ENCODE measurements at regions not wholly inside any gene's neighbourhood (a gene's known extent, or its start where the extent isn't known, plus 50 kb on each side); places are given as distances from the start of the nearest gene placed in this dataset.

DNA sequence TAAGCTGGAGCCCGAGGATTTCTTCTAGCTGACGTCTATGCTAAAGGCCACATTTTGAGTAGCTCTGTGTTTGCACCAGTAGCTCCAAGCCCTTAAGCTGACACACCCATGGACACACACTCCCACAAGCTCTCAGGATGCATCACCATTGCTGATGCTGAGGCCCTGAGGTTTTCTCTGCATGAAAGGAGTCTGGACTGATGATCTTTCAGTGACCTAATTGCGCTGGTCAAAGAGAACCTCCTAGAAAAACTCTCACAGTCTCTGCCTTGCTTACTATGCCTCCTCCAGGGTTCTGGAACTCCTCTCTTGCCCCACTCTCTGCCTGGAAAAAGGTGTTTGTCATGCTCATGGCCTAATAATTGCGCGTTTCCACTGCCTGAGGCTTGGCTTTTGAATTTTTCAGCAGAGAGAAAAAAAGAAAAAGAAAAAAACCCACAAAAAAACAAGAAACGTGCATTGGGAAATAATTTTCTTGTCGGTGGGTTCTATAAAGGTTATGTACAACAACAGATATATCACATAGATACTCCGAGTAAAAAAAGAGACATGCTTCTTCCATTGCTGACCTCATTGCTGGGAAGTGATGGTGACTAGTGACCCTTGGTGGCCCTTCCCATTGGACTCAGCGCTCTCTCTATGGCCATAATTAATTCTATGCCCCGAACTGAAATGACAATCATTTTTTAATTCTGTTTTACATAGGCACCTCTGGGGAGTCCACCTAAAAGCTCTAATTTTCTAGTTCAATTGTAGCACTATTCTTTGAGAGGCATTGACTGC lies 297.0 kb downstream of the TDRD15 start:
- CTCF ChIA-PET = interaction anchor here (1.6 to 2.0 kb wide), 5 partner anchors 17 to 360 kb away, joined by 4 to 10 read pairs (median 5); no protein-coding TSS in a partner anchor
- H3K27me3 Mint-ChIP-seq (ENCODE audit: low read depth) = no peaks in the 10 kb centered on the region
- no peak for DNase-seq (ENCODE audit: low spot score)

DNA sequence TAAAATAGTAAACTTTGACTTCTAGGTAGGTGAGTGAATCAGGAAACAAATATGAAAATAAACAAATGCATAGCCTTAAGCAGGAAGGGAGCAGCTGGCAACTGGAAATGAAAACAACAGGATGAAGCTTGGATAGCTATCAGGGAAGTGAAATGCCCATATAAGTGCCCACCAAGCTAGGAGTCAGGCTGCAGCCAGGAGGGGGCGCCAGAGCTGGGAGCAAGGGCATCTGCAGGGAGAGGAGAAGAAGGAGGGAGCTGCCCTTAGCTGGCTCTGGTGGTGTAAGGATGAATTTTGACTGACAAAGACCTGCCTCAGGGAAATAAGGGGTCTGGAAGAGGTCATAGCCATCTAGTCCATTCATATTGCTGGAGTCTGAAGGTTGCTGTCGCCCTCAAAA lies 298.3 kb downstream of the TDRD15 start:
- TF ChIP-seq ZNF121 (CRISPR knock-in tag; IDR thresholded peaks at IDR 0.05) = no peak
- no peak for TF ChIP-seq NR2C2 (CRISPR knock-in tag; IDR thresholded peaks at IDR 0.05)
- TF ChIP-seq, protein P1, sequence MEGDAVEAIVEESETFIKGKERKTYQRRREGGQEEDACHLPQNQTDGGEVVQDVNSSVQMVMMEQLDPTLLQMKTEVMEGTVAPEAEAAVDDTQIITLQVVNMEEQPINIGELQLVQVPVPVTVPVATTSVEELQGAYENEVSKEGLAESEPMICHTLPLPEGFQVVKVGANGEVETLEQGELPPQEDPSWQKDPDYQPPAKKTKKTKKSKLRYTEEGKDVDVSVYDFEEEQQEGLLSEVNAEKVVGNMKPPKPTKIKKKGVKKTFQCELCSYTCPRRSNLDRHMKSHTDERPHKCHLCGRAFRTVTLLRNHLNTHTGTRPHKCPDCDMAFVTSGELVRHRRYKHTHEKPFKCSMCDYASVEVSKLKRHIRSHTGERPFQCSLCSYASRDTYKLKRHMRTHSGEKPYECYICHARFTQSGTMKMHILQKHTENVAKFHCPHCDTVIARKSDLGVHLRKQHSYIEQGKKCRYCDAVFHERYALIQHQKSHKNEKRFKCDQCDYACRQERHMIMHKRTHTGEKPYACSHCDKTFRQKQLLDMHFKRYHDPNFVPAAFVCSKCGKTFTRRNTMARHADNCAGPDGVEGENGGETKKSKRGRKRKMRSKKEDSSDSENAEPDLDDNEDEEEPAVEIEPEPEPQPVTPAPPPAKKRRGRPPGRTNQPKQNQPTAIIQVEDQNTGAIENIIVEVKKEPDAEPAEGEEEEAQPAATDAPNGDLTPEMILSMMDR (IDR thresholded peaks at IDR 0.05) = peak; percentile 83
- TF ChIP-seq RORB (CRISPR knock-in tag; IDR thresholded peaks at IDR 0.05) = no peak
- Mint-ChIP-seq H3K27ac (no peak overlapping the region), H3K9me3 (no peaks in the 10 kb centered on the region), H3K4me3 (no peak overlapping the region), H3K36me3 (no peaks in the 10 kb centered on the region), H3K4me1 (peaks cover 11% of the 10 kb centered on the region), H3K27me3 (ENCODE audit: low read depth) (no peaks in the 10 kb centered on the region)
- POLR2A ChIA-PET = no interaction called here
- CTCF ChIA-PET = interaction anchor here (0.5 to 2.0 kb wide), 33 partner anchors 9 to 793 kb away, joined by 3 to 12 read pairs (median 3); no protein-coding TSS in a partner anchor
- DNase-seq (ENCODE audit: low spot score) = peak; percentile 90
- ATAC-seq = peak; percentile 97

More for the DNA sequence above, 297.0 kb downstream of the TDRD15 start:
- H3K9me3 Mint-ChIP-seq = peaks cover 6% of the 10 kb centered on the region
- H3K27ac Mint-ChIP-seq = no peak overlapping the region
- no peaks in the 10 kb centered on the region for H3K36me3 Mint-ChIP-seq
- ATAC-seq = no peak
- no peak overlapping the region for H3K4me3 Mint-ChIP-seq
- POLR2A ChIA-PET = no interaction called here
- TF ChIP-seq ZNF423 (CRISPR knock-in tag; IDR thresholded peaks at IDR 0.05) (no peak), SP1 (CRISPR knock-in tag; conservative IDR thresholded peaks at IDR 0.05) (no peak), ZNF263 (CRISPR knock-in tag; IDR thresholded peaks at IDR 0.05; ENCODE audit: low read depth) (no peak), SMAD3 (CRISPR knock-in tag; IDR thresholded peaks at IDR 0.05; ENCODE audit: borderline replicate concordance) (no peak)
- TF ChIP-seq, protein P2, sequence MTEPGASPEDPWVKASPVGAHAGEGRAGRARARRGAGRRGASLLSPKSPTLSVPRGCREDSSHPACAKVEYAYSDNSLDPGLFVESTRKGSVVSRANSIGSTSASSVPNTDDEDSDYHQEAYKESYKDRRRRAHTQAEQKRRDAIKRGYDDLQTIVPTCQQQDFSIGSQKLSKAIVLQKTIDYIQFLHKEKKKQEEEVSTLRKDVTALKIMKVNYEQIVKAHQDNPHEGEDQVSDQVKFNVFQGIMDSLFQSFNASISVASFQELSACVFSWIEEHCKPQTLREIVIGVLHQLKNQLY (CRISPR knock-in tag; IDR thresholded peaks at IDR 0.05) = no peak
- H3K4me1 Mint-ChIP-seq = peaks cover 11% of the 10 kb centered on the region

DNA sequence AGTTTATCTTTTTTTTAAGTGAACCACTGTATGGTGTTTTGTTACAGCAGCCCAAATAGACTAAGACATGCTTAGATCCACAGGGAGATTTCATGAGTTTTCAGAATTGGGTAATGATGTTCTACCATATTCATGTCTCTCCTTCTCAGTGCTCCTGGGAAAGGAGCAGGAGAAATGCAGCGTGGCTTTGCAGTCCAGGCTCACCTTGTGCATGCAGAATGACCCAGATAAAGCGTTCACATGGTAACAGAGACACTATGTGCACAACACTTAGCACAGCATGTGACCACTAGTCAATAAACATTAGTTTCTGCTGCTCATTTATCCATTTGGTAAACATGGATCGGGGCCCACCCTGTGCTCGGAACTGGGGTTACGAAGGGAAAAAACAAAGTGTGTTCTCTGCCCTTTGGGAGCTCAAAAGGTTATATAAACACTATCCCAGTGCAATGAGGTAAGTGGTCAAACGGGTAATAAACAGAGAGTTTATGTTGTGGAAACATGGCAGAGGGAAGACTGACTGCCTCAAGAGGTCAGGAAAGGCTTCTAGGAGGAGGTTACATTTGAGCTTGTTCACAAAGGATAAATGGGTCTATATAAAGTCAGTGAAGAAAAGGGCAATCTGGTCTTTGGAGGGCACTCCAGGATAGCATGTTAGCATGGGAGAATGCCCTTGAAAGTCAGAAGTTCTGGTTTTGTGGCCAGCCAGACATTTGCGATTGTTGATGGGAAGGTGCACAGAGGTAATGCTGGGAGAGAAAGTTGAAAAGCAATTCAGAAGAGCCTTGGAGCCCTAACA lies 299.2 kb downstream of the TDRD15 start:
- ChIA-PET CTCF (interaction anchor here (0.5 to 2.0 kb wide), 26 partner anchors 8 to 792 kb away, joined by 3 to 12 read pairs (median 4); no protein-coding TSS in a partner anchor), POLR2A (no interaction called here)
- no peak for TF ChIP-seq CBFB (CRISPR knock-in tag; IDR thresholded peaks at IDR 0.05; ENCODE audit: low read depth)
- TF ChIP-seq SMAD4 (CRISPR knock-in tag; IDR thresholded peaks at IDR 0.05) = no peak
- TF ChIP-seq, protein P3, sequence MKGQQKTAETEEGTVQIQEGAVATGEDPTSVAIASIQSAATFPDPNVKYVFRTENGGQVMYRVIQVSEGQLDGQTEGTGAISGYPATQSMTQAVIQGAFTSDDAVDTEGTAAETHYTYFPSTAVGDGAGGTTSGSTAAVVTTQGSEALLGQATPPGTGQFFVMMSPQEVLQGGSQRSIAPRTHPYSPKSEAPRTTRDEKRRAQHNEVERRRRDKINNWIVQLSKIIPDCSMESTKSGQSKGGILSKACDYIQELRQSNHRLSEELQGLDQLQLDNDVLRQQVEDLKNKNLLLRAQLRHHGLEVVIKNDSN (CRISPR knock-in tag; IDR thresholded peaks at IDR 0.05) = no peak
- TF ChIP-seq, protein P2 (CRISPR knock-in tag; IDR thresholded peaks at IDR 0.05) = no peak
- TF ChIP-seq, protein P4, sequence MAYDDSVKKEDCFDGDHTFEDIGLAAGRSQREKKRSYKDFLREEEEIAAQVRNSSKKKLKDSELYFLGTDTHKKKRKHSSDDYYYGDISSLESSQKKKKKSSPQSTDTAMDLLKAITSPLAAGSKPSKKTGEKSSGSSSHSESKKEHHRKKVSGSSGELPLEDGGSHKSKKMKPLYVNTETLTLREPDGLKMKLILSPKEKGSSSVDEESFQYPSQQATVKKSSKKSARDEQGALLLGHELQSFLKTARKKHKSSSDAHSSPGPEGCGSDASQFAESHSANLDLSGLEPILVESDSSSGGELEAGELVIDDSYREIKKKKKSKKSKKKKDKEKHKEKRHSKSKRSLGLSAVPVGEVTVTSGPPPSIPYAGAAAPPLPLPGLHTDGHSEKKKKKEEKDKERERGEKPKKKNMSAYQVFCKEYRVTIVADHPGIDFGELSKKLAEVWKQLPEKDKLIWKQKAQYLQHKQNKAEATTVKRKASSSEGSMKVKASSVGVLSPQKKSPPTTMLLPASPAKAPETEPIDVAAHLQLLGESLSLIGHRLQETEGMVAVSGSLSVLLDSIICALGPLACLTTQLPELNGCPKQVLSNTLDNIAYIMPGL (CRISPR knock-in tag; IDR thresholded peaks at IDR 0.05) = no peak
- TF ChIP-seq, protein P5, sequence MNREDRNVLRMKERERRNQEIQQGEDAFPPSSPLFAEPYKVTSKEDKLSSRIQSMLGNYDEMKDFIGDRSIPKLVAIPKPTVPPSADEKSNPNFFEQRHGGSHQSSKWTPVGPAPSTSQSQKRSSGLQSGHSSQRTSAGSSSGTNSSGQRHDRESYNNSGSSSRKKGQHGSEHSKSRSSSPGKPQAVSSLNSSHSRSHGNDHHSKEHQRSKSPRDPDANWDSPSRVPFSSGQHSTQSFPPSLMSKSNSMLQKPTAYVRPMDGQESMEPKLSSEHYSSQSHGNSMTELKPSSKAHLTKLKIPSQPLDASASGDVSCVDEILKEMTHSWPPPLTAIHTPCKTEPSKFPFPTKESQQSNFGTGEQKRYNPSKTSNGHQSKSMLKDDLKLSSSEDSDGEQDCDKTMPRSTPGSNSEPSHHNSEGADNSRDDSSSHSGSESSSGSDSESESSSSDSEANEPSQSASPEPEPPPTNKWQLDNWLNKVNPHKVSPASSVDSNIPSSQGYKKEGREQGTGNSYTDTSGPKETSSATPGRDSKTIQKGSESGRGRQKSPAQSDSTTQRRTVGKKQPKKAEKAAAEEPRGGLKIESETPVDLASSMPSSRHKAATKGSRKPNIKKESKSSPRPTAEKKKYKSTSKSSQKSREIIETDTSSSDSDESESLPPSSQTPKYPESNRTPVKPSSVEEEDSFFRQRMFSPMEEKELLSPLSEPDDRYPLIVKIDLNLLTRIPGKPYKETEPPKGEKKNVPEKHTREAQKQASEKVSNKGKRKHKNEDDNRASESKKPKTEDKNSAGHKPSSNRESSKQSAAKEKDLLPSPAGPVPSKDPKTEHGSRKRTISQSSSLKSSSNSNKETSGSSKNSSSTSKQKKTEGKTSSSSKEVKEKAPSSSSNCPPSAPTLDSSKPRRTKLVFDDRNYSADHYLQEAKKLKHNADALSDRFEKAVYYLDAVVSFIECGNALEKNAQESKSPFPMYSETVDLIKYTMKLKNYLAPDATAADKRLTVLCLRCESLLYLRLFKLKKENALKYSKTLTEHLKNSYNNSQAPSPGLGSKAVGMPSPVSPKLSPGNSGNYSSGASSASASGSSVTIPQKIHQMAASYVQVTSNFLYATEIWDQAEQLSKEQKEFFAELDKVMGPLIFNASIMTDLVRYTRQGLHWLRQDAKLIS (CRISPR knock-in tag; IDR thresholded peaks at IDR 0.05; ENCODE audit: borderline replicate concordance) = no peak
- TF ChIP-seq, protein P6, sequence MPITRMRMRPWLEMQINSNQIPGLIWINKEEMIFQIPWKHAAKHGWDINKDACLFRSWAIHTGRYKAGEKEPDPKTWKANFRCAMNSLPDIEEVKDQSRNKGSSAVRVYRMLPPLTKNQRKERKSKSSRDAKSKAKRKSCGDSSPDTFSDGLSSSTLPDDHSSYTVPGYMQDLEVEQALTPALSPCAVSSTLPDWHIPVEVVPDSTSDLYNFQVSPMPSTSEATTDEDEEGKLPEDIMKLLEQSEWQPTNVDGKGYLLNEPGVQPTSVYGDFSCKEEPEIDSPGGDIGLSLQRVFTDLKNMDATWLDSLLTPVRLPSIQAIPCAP (CRISPR knock-in tag; IDR thresholded peaks at IDR 0.05) = no peak
- TF ChIP-seq, protein P1 (IDR thresholded peaks at IDR 0.05) = no peak

More for the DNA sequence above, 299.2 kb downstream of the TDRD15 start:
- Mint-ChIP-seq H3K9me3 (peaks cover 7% of the 10 kb centered on the region), H3K4me3 (no peak overlapping the region), H3K36me3 (no peaks in the 10 kb centered on the region), H3K4me1 (peaks cover 12% of the 10 kb centered on the region), H3K27me3 (ENCODE audit: low read depth) (no peaks in the 10 kb centered on the region), H3K27ac (no peak overlapping the region)
- ATAC-seq (no peak), DNase-seq (ENCODE audit: low spot score) (no peak)

Data from WTC11 (cell line).